Right ventricle myocardium inferior (tissue), 1 donor: ENCODE measurements at regions not wholly inside any gene's neighbourhood (a gene's known extent, or its start where the extent isn't known, plus 50 kb on each side); places are given as distances from the start of the nearest gene placed in this dataset.

Experiments used
- ATAC-seq: fragments of 200-7000 bp; cut with Tn5 transposase; one replicate; pipeline ENCODE4 v1.9.1; 2020; ENCODE audit warnings: mild to moderate bottlenecking, moderate library complexity
- DNase-seq: peaks from one replicate; pipeline ENCODE4 v3.0.0; 2021; ENCODE audit errors: missing footprints
- intact Hi-C: fragments of 100-400 bp; cut with DNase I; formaldehyde crosslinking; loops from one replicate; pipeline ENCODE4 v1.11.0; 2022
- donor health status: DM: no; HTN: yes; CAD: no; lungs with severe emphysema.

DNA sequence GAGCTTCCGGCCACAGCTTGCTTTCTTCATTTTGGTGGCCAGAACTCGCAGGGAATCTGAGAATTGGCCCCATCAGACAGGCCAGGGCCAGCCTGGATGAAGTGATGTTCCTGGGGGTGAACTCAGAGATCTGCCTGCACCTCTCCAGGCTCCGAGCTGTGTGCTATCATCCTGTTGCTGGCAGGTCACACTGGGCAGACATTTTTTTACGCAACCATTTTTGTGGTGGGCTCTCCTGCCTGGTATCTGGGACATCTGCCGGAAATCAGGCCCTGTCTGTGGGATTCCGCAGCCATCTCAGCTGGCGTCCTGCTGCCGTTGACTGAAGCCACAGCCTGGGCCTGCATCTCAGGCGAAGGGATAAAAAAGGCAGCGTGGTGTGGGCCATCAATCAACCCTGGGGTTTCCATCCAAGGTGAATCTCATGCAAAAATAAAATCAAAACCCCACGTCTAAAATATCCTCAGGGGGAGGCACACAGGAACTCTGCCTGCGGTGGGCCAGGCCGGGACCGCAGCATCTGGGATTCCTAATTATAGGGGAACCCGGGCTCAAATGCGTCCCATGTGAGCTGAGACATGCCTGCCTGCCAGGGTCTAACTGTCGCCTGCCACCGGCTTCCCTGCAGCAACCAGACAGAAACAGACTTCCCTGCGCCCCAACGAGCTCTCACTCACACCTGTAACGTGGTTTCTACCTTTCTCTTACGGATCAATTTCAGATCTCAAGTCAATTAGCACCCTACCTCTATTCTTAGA lies 174.3 kb downstream of the SYK start:
- ATAC-seq = no peak
- intact Hi-C loops = no loop called here
- DNase-seq = no peak

GRCh38 chr9:90979138-90979551 lies 177.5 kb downstream of the SYK start:
- ATAC-seq = no peak
- intact Hi-C loops = no loop called here

DNA sequence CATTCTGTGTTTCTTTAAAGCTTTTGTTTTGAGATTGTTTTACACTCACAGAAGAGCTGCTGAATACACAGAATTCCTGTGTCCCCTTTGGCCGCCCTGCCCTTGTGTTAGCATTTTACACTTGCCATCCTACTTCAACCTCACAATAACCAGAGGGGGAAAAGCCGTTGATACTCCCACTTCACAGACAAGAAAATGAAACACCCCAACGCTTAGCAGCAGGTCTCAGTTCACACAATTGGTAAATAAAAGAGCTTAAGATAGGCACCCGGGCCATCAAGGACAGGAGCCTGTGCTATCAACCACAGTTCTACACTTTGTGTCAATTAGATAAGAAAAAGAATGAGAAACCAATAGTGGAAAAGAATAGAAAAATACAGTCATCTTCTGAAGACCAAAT lies 178.0 kb downstream of the SYK start:
- DNase-seq = no peak
- intact Hi-C loops = no loop called here
- no peak for ATAC-seq

More at GRCh38 chr9:90979138-90979551, 177.5 kb downstream of the SYK start:
- no peak for DNase-seq

DNA sequence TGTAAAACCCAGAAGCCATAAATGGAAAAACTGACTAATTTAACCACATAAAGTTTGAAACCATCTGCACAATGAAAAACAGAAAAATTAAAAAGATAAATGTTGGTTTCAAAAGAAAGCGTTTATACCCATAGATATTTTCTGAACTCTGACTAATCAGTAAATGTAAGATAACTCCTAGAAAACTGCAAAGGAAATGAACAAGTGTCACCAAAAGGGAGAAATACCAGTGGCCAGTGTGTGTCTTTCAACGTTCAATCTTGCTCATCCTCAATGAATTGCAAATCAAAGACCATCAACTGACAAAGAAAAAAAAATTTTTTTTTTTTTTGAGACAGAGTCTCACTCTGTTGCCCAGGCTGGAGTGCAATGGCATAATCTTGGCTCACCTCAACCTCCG lies 180.1 kb downstream of the SYK start:
- intact Hi-C loops = no loop called here
- DNase-seq = no peak
- no peak for ATAC-seq

- DNase-seq = no peak
- intact Hi-C loops = no loop called here
Measured at GRCh38 chr9:90983394-90983793, 181.8 kb downstream of the SYK start.

DNA sequence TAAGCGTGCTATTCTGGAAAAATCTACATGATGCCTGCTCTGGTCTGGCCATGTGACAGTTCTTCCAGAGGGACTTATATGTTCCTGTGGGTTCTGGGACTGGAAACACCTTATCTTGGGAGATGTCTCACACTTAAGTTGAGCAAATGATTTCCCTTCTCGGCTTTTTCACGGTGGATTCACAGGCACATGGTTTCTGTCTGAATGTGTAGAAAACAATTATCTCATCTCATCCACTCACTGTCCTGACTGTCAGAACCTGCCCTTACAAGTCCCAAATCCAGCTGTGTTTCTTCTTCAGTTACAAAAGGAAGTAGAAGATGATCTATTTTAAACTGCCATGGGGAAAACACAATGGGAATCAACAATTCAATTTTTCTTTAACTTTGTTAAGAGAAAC lies 184.0 kb downstream of the SYK start:
- DNase-seq (no peak), ATAC-seq (no peak)
- intact Hi-C loops = no loop called here

More at GRCh38 chr9:90983394-90983793, 181.8 kb downstream of the SYK start:
- no peak for ATAC-seq

DNA sequence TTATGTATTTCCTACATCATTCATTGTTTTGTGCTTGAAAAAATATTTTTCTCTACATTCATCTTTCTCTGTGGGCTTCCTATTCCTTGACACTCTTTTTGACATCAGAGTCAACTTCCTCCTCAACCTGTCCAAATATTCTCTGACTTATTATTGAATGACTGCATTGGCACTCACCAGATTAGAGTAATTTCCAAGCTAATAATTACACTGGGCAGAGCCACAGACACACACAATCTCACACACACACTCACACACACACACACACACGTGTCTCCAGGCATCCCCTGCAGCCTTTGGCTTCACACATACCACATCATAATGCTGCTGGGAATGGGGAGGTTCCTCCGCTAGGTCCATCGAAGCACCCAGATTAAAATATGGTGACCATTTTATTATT lies 184.5 kb downstream of the SYK start:
- no peak for DNase-seq
- no peak for ATAC-seq
- intact Hi-C loops = no loop called here

GRCh38 chr9:90987566-90987965 lies 185.9 kb downstream of the SYK start:
- no peak for ATAC-seq
- no peak for DNase-seq
- intact Hi-C loops = no loop called here

GRCh38 chr9:90988318-90988717 lies 186.7 kb downstream of the SYK start:
- DNase-seq = no peak
- intact Hi-C loops = no loop called here
- no peak for ATAC-seq

DNA sequence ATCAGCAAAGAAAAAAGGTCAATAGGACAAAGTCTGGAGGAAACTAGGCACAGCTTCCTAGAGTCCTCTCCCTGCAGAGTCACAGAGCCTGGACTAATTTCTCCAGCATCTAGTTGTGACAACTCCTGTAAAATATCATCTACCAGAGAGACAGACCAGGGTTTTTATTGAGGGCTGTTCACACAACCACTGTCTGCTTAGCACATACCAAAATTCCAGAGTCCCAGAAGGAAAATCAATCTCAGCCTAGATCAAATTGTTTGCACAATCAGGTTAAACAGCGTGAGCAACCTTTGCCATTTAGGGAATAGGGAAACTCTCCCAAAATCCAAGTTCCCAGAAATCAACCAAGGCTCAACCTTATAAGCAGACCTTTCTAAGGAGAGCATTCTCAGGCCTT lies 190.3 kb downstream of the SYK start:
- no peak for DNase-seq

GRCh38 chr9:90995516-90995915 lies 193.9 kb downstream of the SYK start:
- ATAC-seq (no peak), DNase-seq (no peak)
- intact Hi-C loops = no loop called here

More for the DNA sequence above, 190.3 kb downstream of the SYK start:
- no peak for ATAC-seq
- intact Hi-C loops = no loop called here

DNA sequence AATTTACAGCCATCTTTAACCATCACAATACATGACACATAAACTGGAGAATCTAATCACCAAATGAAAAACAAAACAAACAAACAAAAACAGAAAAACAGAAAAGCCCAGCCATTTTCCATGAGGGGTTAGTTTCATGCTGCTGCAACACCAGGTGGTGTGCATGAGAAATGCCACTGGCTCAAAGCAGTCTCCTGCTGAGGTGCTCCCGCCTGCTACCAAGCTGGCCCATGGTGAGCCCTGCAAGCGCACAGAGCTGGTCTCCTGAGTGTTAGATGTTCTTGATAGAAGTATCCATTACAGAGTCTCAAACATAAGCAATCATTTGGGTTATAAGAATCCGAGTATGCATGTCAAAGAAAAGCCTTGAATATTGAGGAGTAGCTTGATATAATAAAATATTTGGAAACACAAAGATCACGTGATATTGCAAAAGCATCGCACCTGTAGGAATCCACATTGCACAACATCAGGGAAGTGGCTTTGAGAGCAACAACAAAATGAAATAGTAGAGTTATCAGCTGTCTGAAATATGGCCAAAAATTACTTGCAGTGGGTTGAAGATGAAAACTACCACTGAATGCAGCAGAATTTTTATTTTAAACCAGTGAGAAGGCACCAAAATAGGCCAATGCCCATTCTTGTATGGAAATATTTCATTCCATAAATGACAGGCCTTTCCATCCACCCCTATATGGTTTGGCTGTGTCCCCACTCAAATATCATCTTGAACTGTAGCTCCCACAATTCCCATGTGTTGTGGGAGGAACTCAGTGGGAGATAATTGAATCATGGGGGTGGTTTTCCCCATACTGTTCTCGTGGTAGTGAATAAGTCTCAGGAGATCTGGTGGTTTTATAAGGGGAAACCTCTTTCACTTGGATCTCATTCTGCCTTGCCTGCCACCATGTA lies 194.8 kb downstream of the SYK start:
- no peak for ATAC-seq
- intact Hi-C loops = no loop called here
- no peak for DNase-seq

DNA sequence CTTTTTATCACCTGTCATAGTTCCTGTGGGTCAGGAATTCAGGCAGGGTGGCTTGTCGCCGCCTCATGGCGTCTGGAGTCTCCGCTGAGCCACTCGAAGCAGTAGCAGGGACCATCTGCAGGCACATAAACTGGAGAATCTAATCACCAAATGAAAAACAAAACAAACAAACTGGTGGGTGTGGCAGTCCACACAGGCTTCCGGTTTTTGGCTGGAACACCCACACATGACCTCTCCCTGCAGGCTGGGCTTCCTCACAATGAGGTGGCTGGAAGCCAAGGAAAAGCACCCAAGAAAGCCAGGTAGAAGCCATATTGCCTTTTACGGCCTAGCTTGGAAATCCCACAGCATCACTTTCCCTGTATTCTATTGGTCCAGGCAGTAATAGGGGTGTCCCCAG lies 197.0 kb downstream of the SYK start:
- intact Hi-C loops = no loop called here
- ATAC-seq = no peak

GRCh38 chr9:90999425-91000397 lies 198.1 kb downstream of the SYK start:
- ATAC-seq (no peak), DNase-seq (no peak)
- intact Hi-C loops = no loop called here

More for the DNA sequence above, 197.0 kb downstream of the SYK start:
- DNase-seq = no peak

DNA sequence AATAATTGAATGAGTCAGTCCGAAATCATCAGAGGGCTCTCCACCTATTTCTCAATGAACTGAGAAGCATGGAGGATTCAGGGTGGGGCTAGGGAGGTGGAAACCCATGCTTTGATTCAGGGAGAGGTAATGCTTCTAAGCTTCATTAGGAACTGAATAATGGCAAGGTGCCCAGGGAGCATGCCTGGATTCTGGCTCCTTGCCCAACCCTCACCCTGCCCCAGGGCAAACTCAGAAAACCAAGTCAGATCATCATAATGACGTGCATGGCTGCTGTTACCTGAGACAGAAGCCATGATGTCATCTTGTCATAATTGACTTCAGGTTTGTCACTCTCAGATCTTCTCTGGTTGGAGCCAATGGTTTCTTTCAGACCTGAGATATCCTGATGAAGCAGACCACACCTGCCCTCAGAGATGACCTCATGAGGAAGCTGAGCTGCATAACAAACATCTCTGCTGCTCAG lies 199.6 kb downstream of the SYK start:
- intact Hi-C loops = no loop called here
- ATAC-seq (no peak), DNase-seq (no peak)

DNA sequence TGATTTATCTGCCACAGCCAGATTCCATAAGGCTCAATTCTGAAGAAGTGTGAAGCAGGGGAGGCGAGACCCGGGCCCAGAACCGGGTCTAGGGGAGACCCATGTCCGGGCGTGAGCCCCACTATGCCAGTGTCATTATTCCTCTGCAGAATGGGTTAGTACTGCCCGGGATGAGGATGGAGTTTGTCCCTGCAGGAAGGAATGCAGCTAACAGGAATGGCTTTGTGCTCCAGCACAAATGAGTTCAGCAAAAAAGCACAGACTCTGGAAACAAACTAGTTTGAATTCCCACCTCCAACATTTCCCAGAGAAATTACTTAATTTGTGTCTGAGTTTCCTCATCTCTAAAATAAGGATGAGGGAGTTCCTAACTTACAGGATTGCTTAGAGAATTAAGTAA lies 202.9 kb downstream of the SYK start:
- ATAC-seq (no peak), DNase-seq (no peak)
- intact Hi-C loops = no loop called here

GRCh38 chr9:91004992-91005391 lies 203.4 kb downstream of the SYK start:
- DNase-seq (no peak), ATAC-seq (no peak)
- intact Hi-C loops = no loop called here

GRCh38 chr9:91006046-91006445 lies 204.4 kb downstream of the SYK start:
- intact Hi-C loops = no loop called here
- DNase-seq = no peak
- no peak for ATAC-seq

DNA sequence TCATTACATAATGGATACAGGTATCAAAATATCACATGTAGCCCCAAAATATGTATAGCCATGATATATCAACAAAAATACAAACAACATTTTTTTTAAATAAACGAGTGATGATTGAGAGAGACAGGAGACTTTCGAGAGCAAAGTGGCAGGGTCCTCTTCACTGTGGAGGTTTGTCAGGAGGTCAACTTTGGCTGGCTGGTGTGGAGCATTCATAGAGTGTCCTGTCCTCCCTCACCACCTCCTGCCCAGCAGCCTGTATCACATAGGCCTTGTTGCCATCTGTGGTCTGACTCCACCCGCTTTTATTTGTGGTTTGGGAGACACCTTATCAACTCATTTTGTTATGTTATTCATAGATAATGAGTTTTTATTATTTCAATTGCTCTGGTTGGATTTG lies 206.9 kb downstream of the SYK start:
- DNase-seq = no peak
- ATAC-seq = no peak
- intact Hi-C loops = no loop called here
